Gastrocnemius medialis (tissue), 4 donors: ENCODE measurements at regions not wholly inside any gene's neighbourhood (a gene's known extent, or its start where the extent isn't known, plus 50 kb on each side); places are given as distances from the start of the nearest gene placed in this dataset.

Experiments
- ATAC-seq, 2 donors: fragments of 150-250 bp; one replicate each; pipeline ENCODE4 v1.9.1; 2016
- DNase-seq, 2 donors: peaks; one replicate each; pipeline ENCODE4 v3.0.0-alpha.2; 2019
- H3K27ac ChIP-seq, 4 donors: fragments of 200-600 bp; sonication (generic); 1 replicate in 1 of 4; 2 replicates in 3 of 4; pipeline ENCODE4 v1.5.1; 2016 to 2018; ENCODE audit warnings: mild to moderate bottlenecking in 2 of 4, moderate library complexity in 1 of 4
- H3K27me3 ChIP-seq, 3 donors: fragments of 200-600 bp; sonication (generic) in 2 of 3; 1 replicate in 1 of 3; 2 replicates in 2 of 3; pipeline versions ENCODE4 v1.5.1 to v1.6.0; 2016 to 2019; ENCODE audit warnings: mild to moderate bottlenecking in 1 of 3, moderate library complexity in 1 of 3
- H3K36me3 ChIP-seq, 2 donors: fragments of 200-600 bp; sonication (generic) in 1 of 2; one replicate each; pipeline ENCODE4 v1.5.1; 2017 to 2018
- H3K4me1 ChIP-seq, 2 donors: fragments of 200-600 bp; sonication (generic) in 1 of 2; one replicate each; pipeline ENCODE4 v1.5.1; 2016 to 2017; ENCODE audit warnings: mild to moderate bottlenecking in 2 of 2
- H3K4me3 ChIP-seq, 4 donors: fragments of 200-600 bp; sonication (generic) in 3 of 4; 1 replicate in 1 of 4; 2 replicates in 3 of 4; pipeline ENCODE4 v1.5.1; 2016 to 2019; ENCODE audit warnings: mild to moderate bottlenecking in 2 of 4
- H3K9me3 ChIP-seq, 3 donors: fragments of 200-600 bp; sonication (generic) in 2 of 3; 1 replicate in 1 of 3; 2 replicates in 2 of 3; pipeline ENCODE4 v1.5.1; 2016 to 2019
- CTCF ChIP-seq, 5 experiments: fragments of 450-650 bp in 3 of 5; fragments of 200-600 bp in 2 of 5; sonication (generic) in 2 of 5; IDR thresholded peaks in 4 of 5; conservative IDR thresholded peaks in 1 of 5; 1 replicate in 4 of 5; 2 replicates in 1 of 5; pipeline ENCODE4 v1.5.1; 2016 to 2019; ENCODE audit warnings: antibody characterized with exemption in 5 of 5, mild to moderate bottlenecking in 3 of 5, moderate library complexity in 3 of 5
- POLR2A ChIP-seq, 2 donors: fragments of 450-650 bp; IDR thresholded peaks; one replicate each; pipeline ENCODE4 v1.6.1; 2017; ENCODE audit warnings: antibody characterized with exemption in 2 of 2, mild to moderate bottlenecking in 2 of 2, moderate library complexity in 2 of 2
- in situ Hi-C, 4 donors: fragments of 200-750 bp; cut with MboI; loops; one replicate each; pipeline versions ENCODE4 v1.15.0 to v1.8.0; 2017; ENCODE audit warnings: low sequenced_read_pairs in 4 of 4
- intact Hi-C: fragments of 100-400 bp; cut with DNase I; formaldehyde crosslinking; loops from one replicate; pipeline ENCODE4 v1.15.1; 2023; ENCODE audit warnings: low total_unique reads

GRCh38 chr15:94547711-94548110 lies 316.4 kb downstream of the MCTP2 start:
- Histone ChIP-seq H3K27ac (no peak overlapping the region), H3K4me1 (no peaks in the 10 kb centered on the region), H3K27me3 (no peaks in the 10 kb centered on the region), H3K36me3 (no peaks in the 10 kb centered on the region), H3K9me3 (no peaks in the 10 kb centered on the region), H3K4me3 (no peak overlapping the region)
- intact Hi-C loops (no loop called here), in situ Hi-C loops (no loop called here)
- DNase-seq (no peak), ATAC-seq (no peak)
- TF ChIP-seq POLR2A (IDR thresholded peaks at IDR 0.05) (no peak), CTCF (IDR thresholded peaks at IDR 0.05 in 4 of 5, conservative IDR thresholded peaks at IDR 0.05 in 1 of 5) (no peak)

- no peak for ATAC-seq
- Histone ChIP-seq H3K4me3 (no peak overlapping the region), H3K9me3 (no peaks in the 10 kb centered on the region), H3K4me1 (no peaks in the 10 kb centered on the region), H3K27ac (no peak overlapping the region), H3K27me3 (no peaks in the 10 kb centered on the region), H3K36me3 (no peaks in the 10 kb centered on the region)
- TF ChIP-seq CTCF (IDR thresholded peaks at IDR 0.05 in 4 of 5, conservative IDR thresholded peaks at IDR 0.05 in 1 of 5) (no peak), POLR2A (IDR thresholded peaks at IDR 0.05) (no peak)
- in situ Hi-C loops (no loop called here), intact Hi-C loops (no loop called here)
- DNase-seq: no peak
Observed at GRCh38 chr15:94555841-94556519, 324.6 kb downstream of the MCTP2 start.

- no peaks in the 10 kb centered on the region for H3K27me3 ChIP-seq
- TF ChIP-seq CTCF (IDR thresholded peaks at IDR 0.05 in 4 of 5, conservative IDR thresholded peaks at IDR 0.05 in 1 of 5): no peak
- TF ChIP-seq POLR2A (IDR thresholded peaks at IDR 0.05): no peak
- H3K4me3 ChIP-seq: no peak overlapping the region
- DNase-seq (no peak), ATAC-seq (no peak)
- H3K4me1 ChIP-seq: no peaks in the 10 kb centered on the region
- H3K27ac ChIP-seq: no peak overlapping the region
- no peaks in the 10 kb centered on the region for H3K36me3 ChIP-seq
- in situ Hi-C loops: no loop called here
- intact Hi-C loops: no loop called here
- no peaks in the 10 kb centered on the region for H3K9me3 ChIP-seq
Observed at GRCh38 chr15:94561036-94561689, 329.8 kb downstream of the MCTP2 start.

GRCh38 chr15:94563456-94563855 lies 332.1 kb downstream of the MCTP2 start:
- H3K36me3 ChIP-seq: no peaks in the 10 kb centered on the region
- in situ Hi-C loops (no loop called here), intact Hi-C loops (no loop called here)
- TF ChIP-seq POLR2A (IDR thresholded peaks at IDR 0.05) (no peak), CTCF (IDR thresholded peaks at IDR 0.05 in 4 of 5, conservative IDR thresholded peaks at IDR 0.05 in 1 of 5) (no peak)
- H3K27me3 ChIP-seq: no peaks in the 10 kb centered on the region
- H3K4me1 ChIP-seq: no peaks in the 10 kb centered on the region
- H3K4me3 ChIP-seq: no peak overlapping the region
- no peak for DNase-seq
- no peak for ATAC-seq
- H3K27ac ChIP-seq: no peak overlapping the region
- no peaks in the 10 kb centered on the region for H3K9me3 ChIP-seq
